ENCODE measurements at regions not wholly inside any gene's neighbourhood (a gene's known extent, or its start where the extent isn't known, plus 50 kb on each side); places are given as distances from the start of the nearest gene placed in this dataset.

DNA sequence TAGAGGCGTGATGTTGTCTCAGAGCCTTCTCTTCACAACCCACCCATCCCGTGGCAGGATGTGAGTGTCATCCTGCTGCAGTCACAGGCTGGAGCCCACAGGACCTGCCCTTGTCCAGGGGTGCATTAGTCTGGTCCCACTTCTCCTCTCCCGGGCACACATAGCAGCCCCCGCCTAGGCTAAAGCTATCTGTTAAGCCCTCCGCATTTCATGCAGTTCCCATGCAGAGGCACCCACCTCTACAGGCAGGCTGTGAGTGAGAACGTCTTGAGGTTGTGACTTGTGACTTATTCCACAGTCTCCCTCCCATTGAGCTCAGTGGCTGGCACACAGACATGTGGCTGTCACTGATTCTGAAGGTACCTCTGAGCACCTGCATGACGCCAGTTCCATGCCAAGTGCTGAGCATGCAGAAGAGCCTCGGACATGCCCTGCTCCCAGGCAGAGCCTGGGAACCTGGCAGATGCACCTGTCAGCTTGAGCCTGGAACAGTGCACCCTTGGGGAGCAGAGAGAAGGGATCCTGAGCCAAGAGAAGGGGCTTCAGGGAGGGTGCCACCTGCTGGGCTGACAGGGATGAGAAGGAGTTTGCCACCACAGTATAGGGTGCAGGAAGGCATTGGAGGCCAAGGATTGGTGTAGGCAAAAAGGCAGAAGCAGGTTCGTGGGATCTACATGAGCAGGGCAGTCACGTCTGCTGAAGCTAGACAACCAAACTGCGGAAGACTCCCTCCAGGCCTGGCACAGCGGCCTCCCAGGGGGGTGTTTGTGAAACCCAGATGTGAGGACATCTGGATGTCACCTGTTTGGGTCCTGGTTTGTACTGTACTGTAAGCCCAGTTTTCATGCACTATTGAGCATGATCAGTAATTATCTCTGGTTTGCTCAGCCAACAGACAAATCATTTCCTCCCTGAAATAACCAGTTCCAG lies 213.6 kb downstream of the GLI2 start:
- Histone ChIP-seq H3K27me3 (ENCODE audit: insufficient read depth, low read length) (no peaks in the 10 kb centered on the region), H3K4me1 (ENCODE audit: control insufficient read depth in 1 of 2, insufficient read depth in 2 of 2, low read length in 2 of 2) (no peaks in the 10 kb centered on the region), H3K36me3 (ENCODE audit: control insufficient read depth in 1 of 2, insufficient read depth in 2 of 2, low read length in 2 of 2) (no peaks in the 10 kb centered on the region), H3K79me2 (ENCODE audit: insufficient read depth, low read length) (no peaks in the 10 kb centered on the region), H3K27ac (ENCODE audit: low read depth, low read length) (no peak overlapping the region), H4K20me1 (ENCODE audit: insufficient read depth) (no peaks in the 10 kb centered on the region), H3K4me3 (replicated peaks in 1 of 2; ENCODE audit: low read depth in 1 of 2, low read length in 2 of 2) (no peak overlapping the region), H3K4me2 (ENCODE audit: low read length) (no peak overlapping the region), H3K9me3 (ENCODE audit: control insufficient read depth in 1 of 2, insufficient read depth in 1 of 2, low read depth in 1 of 2, low read length in 2 of 2) (no peaks in the 10 kb centered on the region), H3K9me2 (ENCODE audit: insufficient read depth) (no peaks in the 10 kb centered on the region), H3K9ac (ENCODE audit: low read length) (no peak overlapping the region), H2AFZ (ENCODE audit: low read depth, low read length, poor library complexity, severe bottlenecking) (no peak overlapping the region)
- no TSS peak for BruUV-seq (replicated peaks)
- CTCF ChIA-PET = interaction anchor here (0.8 to 1.5 kb wide), 5 partner anchors 38 to 253 kb away, joined by 3 to 6 read pairs (median 3); no protein-coding TSS in a partner anchor
- POLR2A ChIA-PET = no interaction called here
- DNase-seq (ENCODE audit: low read depth, low spot score) = no peak
- TF ChIP-seq, protein P1, sequence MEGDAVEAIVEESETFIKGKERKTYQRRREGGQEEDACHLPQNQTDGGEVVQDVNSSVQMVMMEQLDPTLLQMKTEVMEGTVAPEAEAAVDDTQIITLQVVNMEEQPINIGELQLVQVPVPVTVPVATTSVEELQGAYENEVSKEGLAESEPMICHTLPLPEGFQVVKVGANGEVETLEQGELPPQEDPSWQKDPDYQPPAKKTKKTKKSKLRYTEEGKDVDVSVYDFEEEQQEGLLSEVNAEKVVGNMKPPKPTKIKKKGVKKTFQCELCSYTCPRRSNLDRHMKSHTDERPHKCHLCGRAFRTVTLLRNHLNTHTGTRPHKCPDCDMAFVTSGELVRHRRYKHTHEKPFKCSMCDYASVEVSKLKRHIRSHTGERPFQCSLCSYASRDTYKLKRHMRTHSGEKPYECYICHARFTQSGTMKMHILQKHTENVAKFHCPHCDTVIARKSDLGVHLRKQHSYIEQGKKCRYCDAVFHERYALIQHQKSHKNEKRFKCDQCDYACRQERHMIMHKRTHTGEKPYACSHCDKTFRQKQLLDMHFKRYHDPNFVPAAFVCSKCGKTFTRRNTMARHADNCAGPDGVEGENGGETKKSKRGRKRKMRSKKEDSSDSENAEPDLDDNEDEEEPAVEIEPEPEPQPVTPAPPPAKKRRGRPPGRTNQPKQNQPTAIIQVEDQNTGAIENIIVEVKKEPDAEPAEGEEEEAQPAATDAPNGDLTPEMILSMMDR (IDR thresholded peaks at IDR 0.05 in 2 of 3, conservative IDR thresholded peaks at IDR 0.05 in 1 of 3; ENCODE audit: borderline replicate concordance in 1 of 3, insufficient read depth in 1 of 3, low read depth in 2 of 3, low read length in 2 of 3) = peak; percentile 52 to 67 (median 63); a peak in 5 of 6 replicates
- TF ChIP-seq RAD21 (IDR thresholded peaks at IDR 0.05; ENCODE audit: low read depth) (peak; percentile 67), TCF7L2 (IDR thresholded peaks at IDR 0.05; ENCODE audit: borderline replicate concordance, extremely low read depth, insufficient read depth, insufficient read length) (no peak)
- intact Hi-C loops (cut with micrococcal nuclease) = loop anchor here (1.0 kb wide), 1 partner anchor 254 kb away; no protein-coding TSS in a partner anchor
- RAD21 ChIA-PET (ENCODE audit: low non-redundant PET in 1 of 2, low total read pairs in 2 of 2, uncharacterized antibody in 2 of 2, unreplicated experiment in 2 of 2) = interaction anchor here in 1 of 2 experiments (1.6 kb wide), 1 partner anchor 253 kb away, joined by 6 read pairs; no protein-coding TSS in a partner anchor
- peak; percentile 87 for ATAC-seq
